ENCODE measurements at regions not wholly inside any gene's neighbourhood (a gene's known extent, or its start where the extent isn't known, plus 50 kb on each side); places are given as distances from the start of the nearest gene placed in this dataset.

DNA sequence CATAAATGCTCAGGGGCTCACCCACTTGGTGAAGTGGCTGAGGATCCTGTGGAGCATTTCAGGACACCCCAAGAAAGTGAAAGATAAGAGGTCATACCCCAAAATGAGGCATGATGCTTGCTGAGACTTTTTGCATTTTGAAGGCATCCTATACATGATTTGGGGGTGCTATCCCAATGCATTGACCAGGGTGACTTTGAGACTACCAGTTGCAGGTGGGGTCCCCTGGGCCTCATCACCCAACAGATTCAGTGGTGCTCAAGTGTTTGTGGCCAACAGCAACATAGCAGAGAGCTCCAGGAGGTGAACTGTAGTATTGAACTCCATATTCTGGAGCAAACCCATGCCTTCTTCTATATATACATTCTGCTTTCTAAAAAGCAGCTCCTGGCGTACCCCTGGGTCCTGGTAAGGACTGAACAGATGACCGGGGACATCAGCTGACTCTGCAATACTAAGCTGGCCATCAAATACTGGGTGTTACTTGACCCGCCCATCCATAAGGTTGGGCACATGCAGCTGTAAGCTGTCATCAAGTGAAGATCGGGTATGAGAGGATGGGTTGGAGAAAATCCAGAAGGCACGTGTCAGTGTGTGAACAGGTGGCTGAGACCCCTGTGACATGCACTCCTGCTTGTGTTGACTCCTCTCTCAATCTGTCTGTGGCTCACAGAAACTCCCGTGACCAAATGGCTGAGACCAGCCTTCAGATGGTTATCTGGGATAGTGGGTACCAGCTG, 143.3 kb downstream of the KLF13 start:
- no peak overlapping the region for H3K4me3 ChIP-seq (replicated peaks in 1 of 3)
- WGBS, 2 donors: 89 to 92% methylated on average over 5 to 6 of the region's 6 CpGs

DNA sequence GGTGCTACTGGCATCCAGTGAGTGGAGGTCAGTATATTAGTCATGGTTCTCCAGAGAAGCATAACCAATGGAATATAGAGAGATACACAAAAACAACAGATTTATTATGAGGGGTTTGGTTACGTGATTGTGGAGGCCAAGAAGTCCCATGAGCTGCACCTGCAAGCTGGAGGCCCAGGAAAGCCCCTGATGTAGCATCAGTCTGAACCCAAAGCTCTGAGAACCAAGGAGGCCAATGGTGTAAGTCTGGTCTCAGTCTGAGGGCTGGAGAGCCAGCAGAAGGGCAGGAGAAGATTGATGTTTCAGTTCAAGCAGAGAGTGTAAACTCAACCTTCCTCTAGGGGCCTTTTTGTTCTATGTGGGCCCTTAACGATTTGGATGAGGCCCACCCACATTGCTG, 144.1 kb downstream of the KLF13 start:
- whole genome bisulfite sequencing, 2 donors: 87% methylated on average over 2 of the region's 2 CpGs
- Histone ChIP-seq H3K4me1 (peaks cover 3 to 12% of the 10 kb centered on the region in 2 donors), H3K9me3 (no peaks in the 10 kb centered on the region), H3K27me3 (no peaks in the 10 kb centered on the region), H3K4me3 (replicated peaks in 1 of 3) (no peak overlapping the region), H3K36me3 (no peaks in the 10 kb centered on the region), H3K27ac (no peak overlapping the region)
- no peak for DNase-seq
- TF ChIP-seq, protein P1, sequence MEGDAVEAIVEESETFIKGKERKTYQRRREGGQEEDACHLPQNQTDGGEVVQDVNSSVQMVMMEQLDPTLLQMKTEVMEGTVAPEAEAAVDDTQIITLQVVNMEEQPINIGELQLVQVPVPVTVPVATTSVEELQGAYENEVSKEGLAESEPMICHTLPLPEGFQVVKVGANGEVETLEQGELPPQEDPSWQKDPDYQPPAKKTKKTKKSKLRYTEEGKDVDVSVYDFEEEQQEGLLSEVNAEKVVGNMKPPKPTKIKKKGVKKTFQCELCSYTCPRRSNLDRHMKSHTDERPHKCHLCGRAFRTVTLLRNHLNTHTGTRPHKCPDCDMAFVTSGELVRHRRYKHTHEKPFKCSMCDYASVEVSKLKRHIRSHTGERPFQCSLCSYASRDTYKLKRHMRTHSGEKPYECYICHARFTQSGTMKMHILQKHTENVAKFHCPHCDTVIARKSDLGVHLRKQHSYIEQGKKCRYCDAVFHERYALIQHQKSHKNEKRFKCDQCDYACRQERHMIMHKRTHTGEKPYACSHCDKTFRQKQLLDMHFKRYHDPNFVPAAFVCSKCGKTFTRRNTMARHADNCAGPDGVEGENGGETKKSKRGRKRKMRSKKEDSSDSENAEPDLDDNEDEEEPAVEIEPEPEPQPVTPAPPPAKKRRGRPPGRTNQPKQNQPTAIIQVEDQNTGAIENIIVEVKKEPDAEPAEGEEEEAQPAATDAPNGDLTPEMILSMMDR (IDR thresholded peaks at IDR 0.05): no peak
- TF ChIP-seq POLR2A (IDR thresholded peaks at IDR 0.05): no peak
- intact Hi-C loops (cut with DNase I): no loop called here

More for the DNA sequence above, 143.3 kb downstream of the KLF13 start:
- TF ChIP-seq POLR2A (IDR thresholded peaks at IDR 0.05): no peak
- TF ChIP-seq, protein P1 (IDR thresholded peaks at IDR 0.05): no peak
- no peak for DNase-seq
- intact Hi-C loops (cut with DNase I): no loop called here
- Histone ChIP-seq H3K27me3 (no peaks in the 10 kb centered on the region), H3K9me3 (no peaks in the 10 kb centered on the region), H3K27ac (no peak overlapping the region), H3K4me1 (peaks cover 3 to 12% of the 10 kb centered on the region in 2 donors), H3K36me3 (no peaks in the 10 kb centered on the region)

- no peaks in the 10 kb centered on the region for H3K36me3 ChIP-seq
- no peak for DNase-seq
- H3K27ac ChIP-seq: no peak overlapping the region
- no peaks in the 10 kb centered on the region for H3K27me3 ChIP-seq
- intact Hi-C loops (cut with DNase I): no loop called here
- peaks cover 3 to 12% of the 10 kb centered on the region in 2 donors for H3K4me1 ChIP-seq
- TF ChIP-seq, protein P1 (IDR thresholded peaks at IDR 0.05): no peak
- no peak for TF ChIP-seq POLR2A (IDR thresholded peaks at IDR 0.05)
- WGBS, 2 donors: 82 to 84% methylated on average over 6 to 7 of the region's 7 CpGs
- no peaks in the 10 kb centered on the region for H3K9me3 ChIP-seq
- no peak overlapping the region for H3K4me3 ChIP-seq (replicated peaks in 1 of 3)
These were observed 145.2 kb downstream of the KLF13 start for GRCh38 chr15:31471731-31472430.

DNA sequence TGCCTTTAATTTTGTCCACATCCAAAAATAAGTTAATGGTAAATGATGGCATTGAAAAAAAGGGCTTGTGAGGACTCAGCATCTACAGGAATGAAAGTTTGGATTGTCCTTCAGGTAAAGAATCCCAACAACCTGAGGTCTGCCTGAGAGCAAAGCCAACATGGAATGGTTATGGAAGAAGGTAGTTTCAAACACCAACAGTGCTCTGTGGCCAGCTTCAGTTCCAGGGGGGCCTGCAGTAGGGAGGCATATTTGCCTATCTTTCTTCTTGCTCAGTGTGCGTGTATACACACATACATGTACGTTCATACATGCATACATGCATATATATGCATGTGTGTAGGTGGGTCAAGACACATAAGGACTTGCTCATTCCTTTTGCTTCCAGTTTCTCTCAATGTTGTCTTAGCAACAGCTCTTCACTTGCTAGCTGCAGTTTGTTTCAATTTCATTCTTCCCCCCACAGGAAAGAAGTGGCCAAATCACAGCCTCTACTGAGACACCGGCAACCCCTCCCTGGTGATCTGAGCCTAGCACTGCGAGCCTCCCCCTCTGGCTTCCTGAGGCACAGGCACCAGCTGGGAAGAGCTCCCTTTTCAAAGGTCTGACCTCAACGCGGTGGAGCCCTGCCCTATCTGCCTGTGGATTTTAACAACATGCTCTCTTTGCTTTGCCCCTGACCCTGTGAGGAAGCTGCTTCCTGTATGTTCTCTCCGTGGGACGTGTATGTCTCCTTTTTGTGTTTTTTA, 146.2 kb downstream of the KLF13 start:
- Histone ChIP-seq H3K9me3 (no peaks in the 10 kb centered on the region), H3K4me1 (peaks cover 3 to 12% of the 10 kb centered on the region in 2 donors), H3K27ac (peak overlapping the region in 1 of 3 donors; percentile 63), H3K27me3 (no peaks in the 10 kb centered on the region), H3K36me3 (no peaks in the 10 kb centered on the region), H3K4me3 (replicated peaks in 1 of 3) (no peak overlapping the region)
- peak; percentile 43 to 64 for DNase-seq
- intact Hi-C loops (cut with DNase I): no loop called here
- 20 to 22% methylated on average over 8 of the region's 8 CpGs for WGBS, 2 donors
- no peak for TF ChIP-seq POLR2A (IDR thresholded peaks at IDR 0.05)
- TF ChIP-seq, protein P1 (IDR thresholded peaks at IDR 0.05): no peak

Measured in thyroid gland (tissue), 4 donors.